Colonic mucosa (tissue), 4 donors: ENCODE measurements at regions not wholly inside any gene's neighbourhood (a gene's known extent, or its start where the extent isn't known, plus 50 kb on each side); places are given as distances from the start of the nearest gene placed in this dataset.

Experiments
- DNase-seq: peaks from one replicate; pipeline ENCODE4 v3.0.0-alpha.2; 2020
- H3K27ac ChIP-seq: fragments of 200-600 bp; one replicate; pipeline ENCODE4 v1.8.0; 2021
- H3K27me3 ChIP-seq: fragments of 200-600 bp; one replicate; pipeline ENCODE4 v1.8.0; 2021
- H3K36me3 ChIP-seq: fragments of 200-600 bp; one replicate; pipeline ENCODE4 v1.8.0; 2021
- H3K4me1 ChIP-seq: fragments of 200-600 bp; one replicate; pipeline ENCODE4 v1.8.0; 2021; ENCODE audit warnings: mild to moderate bottlenecking
- H3K4me3 ChIP-seq: fragments of 200-600 bp; one replicate; pipeline ENCODE4 v1.8.0; 2021
- H3K9ac ChIP-seq, 2 donors: one replicate each; pipeline ENCODE4 v1.7.0; 2013; ENCODE audit warnings: control low read depth in 2 of 2, low read depth in 2 of 2, low read length in 2 of 2
- H3K9me3 ChIP-seq: fragments of 200-600 bp; one replicate; pipeline ENCODE4 v1.8.0; 2021
- intact Hi-C: fragments of 100-400 bp; cut with DNase I; formaldehyde crosslinking; loops from one replicate; pipeline ENCODE4 v1.14.1; 2022
- TF ChIP-seq, protein P1 (sequence below): fragments of 200-600 bp; IDR thresholded peaks from one replicate; pipeline ENCODE4 v1.8.0; 2022; ENCODE audit warnings: antibody characterized with exemption, mild to moderate bottlenecking
- donor health status: healthy.
- donor health status: DM: no; HTN: no; CAD: no.
- donor health status: DM: no; HTN: no; CAD: no.

DNA sequence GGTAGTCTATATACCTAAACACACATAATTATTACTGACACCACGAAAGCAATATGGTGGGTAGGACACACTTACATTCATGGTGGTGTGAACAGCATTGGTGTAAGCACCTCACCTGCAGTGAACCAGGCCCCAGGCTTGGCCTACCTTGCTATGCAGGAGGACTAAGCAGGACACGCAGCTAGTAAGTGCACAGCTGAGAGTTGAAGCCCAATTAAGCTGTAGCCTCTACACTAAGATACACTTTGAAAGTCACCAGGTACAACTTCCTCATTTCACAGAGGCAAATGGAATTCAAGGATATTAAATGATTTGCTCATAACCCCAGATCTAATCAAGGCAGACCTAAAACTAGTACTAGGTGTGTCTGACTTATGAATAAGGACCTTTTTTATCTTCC lies 145.8 kb upstream of the PAPPA start:
- no peak overlapping the region for H3K27ac ChIP-seq
- no peaks in the 10 kb centered on the region for H3K4me1 ChIP-seq
- intact Hi-C loops: no loop called here
- H3K9me3 ChIP-seq: no peaks in the 10 kb centered on the region
- no peak overlapping the region for H3K9ac ChIP-seq
- no peak for DNase-seq
- H3K4me3 ChIP-seq: no peak overlapping the region
- no peaks in the 10 kb centered on the region for H3K27me3 ChIP-seq
- no peaks in the 10 kb centered on the region for H3K36me3 ChIP-seq
- TF ChIP-seq, protein P1, sequence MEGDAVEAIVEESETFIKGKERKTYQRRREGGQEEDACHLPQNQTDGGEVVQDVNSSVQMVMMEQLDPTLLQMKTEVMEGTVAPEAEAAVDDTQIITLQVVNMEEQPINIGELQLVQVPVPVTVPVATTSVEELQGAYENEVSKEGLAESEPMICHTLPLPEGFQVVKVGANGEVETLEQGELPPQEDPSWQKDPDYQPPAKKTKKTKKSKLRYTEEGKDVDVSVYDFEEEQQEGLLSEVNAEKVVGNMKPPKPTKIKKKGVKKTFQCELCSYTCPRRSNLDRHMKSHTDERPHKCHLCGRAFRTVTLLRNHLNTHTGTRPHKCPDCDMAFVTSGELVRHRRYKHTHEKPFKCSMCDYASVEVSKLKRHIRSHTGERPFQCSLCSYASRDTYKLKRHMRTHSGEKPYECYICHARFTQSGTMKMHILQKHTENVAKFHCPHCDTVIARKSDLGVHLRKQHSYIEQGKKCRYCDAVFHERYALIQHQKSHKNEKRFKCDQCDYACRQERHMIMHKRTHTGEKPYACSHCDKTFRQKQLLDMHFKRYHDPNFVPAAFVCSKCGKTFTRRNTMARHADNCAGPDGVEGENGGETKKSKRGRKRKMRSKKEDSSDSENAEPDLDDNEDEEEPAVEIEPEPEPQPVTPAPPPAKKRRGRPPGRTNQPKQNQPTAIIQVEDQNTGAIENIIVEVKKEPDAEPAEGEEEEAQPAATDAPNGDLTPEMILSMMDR: no peak

DNA sequence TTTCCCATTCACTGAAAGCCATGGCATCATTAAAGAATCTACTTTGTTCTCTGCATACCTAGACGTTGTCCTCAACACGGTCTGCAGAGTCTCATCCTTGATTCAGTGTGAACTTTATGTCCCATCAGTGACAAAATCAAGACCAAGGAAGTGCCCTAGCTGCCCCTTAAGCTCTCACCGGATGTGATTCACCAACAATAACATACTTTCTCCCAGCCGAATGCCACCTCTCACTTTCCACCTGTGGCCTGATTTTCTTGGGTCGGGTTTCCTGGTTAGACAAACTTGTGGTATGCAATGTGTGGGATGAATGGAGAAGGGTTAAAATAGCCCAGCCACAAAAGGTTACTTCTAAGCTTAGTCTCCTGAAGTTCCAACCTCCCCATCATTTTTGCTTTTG lies 145.3 kb upstream of the PAPPA start:
- Histone ChIP-seq H3K9ac (no peak overlapping the region), H3K4me3 (no peak overlapping the region), H3K36me3 (no peaks in the 10 kb centered on the region), H3K4me1 (no peaks in the 10 kb centered on the region), H3K9me3 (no peaks in the 10 kb centered on the region), H3K27ac (no peak overlapping the region), H3K27me3 (no peaks in the 10 kb centered on the region)
- intact Hi-C loops: no loop called here
- TF ChIP-seq, protein P1: no peak
- DNase-seq: no peak

DNA sequence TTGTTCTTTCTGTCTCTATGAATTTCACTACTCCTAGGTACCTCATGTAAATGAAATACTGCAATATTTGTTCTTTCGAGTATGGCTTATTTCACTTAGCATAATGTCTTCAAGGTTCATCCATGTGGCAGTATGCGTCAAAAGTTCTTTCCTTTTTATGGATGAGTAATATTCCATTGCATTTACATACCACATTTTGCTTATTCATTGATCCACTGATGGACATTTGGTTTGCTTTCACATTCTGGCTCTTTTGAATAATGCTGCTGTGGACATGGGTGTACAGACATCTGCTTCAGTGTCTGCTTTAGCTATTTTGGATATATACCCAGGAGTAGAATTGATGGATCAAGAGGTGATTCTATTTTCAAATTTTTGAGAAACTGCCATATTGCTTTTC lies 144.2 kb upstream of the PAPPA start:
- no peak overlapping the region for H3K9ac ChIP-seq
- H3K27ac ChIP-seq: no peak overlapping the region
- DNase-seq: no peak
- H3K9me3 ChIP-seq: no peaks in the 10 kb centered on the region
- no peaks in the 10 kb centered on the region for H3K36me3 ChIP-seq
- H3K27me3 ChIP-seq: no peaks in the 10 kb centered on the region
- H3K4me3 ChIP-seq: no peak overlapping the region
- TF ChIP-seq, protein P1: no peak
- H3K4me1 ChIP-seq: no peaks in the 10 kb centered on the region
- intact Hi-C loops: no loop called here

DNA sequence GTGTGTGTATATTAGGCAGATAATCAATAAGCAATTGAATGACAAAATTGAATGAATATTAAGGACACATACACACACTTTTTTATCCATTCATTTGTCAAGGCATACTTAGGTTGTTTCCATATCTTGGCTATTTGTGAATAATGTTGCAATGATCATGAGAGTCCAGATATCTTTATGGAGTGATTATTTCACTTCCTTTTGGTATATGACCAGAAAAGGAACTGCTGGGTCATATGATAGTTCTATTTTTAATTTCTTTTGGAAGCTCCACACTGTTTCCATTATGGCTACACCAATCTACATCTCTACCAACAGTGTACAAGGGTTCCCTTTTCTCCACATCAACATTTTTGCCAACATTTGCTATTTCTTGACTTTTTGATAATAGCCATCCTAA lies 137.7 kb upstream of the PAPPA start:
- Histone ChIP-seq H3K36me3 (no peaks in the 10 kb centered on the region), H3K27me3 (no peaks in the 10 kb centered on the region), H3K9me3 (no peaks in the 10 kb centered on the region), H3K4me3 (no peak overlapping the region), H3K9ac (no peak overlapping the region), H3K4me1 (no peaks in the 10 kb centered on the region), H3K27ac (no peak overlapping the region)
- no peak for DNase-seq
- TF ChIP-seq, protein P1: no peak
- intact Hi-C loops: no loop called here

DNA sequence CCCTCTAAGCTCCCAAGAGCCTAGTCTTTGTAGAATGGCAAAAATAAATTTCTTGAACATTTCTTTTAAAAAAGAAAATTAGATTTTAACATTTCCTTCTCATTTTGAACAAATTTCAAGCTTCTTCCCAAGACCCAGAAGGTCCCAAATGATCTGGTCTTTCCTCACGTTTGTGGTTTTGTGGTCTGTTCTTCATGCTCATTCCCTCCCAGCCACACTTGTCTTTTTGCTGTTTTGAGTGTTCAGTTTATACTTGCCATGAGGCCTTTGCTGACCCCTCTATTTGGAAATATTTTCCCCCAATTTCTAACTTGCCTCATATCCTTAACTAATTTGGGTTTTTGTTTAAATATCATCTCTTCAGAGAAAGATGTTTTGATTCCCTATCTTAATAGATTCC lies 133.4 kb upstream of the PAPPA start:
- intact Hi-C loops: no loop called here
- H3K27ac ChIP-seq: no peak overlapping the region
- no peak overlapping the region for H3K4me3 ChIP-seq
- no peaks in the 10 kb centered on the region for H3K9me3 ChIP-seq
- no peak for DNase-seq
- no peak overlapping the region for H3K9ac ChIP-seq
- no peaks in the 10 kb centered on the region for H3K4me1 ChIP-seq
- H3K36me3 ChIP-seq: no peaks in the 10 kb centered on the region
- no peaks in the 10 kb centered on the region for H3K27me3 ChIP-seq
- TF ChIP-seq, protein P1: no peak

DNA sequence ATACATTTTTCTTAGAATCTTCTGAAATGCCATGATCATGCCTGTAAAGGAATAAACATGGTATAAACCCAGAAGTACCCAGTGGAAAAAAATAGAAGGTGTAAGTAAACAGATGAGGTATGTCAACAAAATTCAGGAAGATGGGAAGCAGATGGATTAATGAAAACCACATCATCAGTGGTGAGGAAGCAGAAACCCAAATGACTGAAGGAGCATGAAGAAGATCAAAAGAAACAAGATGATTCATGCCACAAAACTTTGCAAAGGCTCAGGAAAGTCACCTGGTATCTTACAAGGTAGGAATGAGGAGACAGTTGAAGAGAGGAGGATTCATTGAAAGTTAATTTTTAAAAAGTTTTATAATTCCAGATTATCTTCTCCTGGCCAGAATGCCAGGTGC lies 132.8 kb upstream of the PAPPA start:
- Histone ChIP-seq H3K9me3 (no peaks in the 10 kb centered on the region), H3K9ac (no peak overlapping the region), H3K4me3 (no peak overlapping the region), H3K27me3 (no peaks in the 10 kb centered on the region), H3K4me1 (no peaks in the 10 kb centered on the region), H3K27ac (no peak overlapping the region), H3K36me3 (no peaks in the 10 kb centered on the region)
- TF ChIP-seq, protein P1: no peak
- DNase-seq: no peak
- intact Hi-C loops: no loop called here
